GM12878 (cell line): ENCODE measurements at regions not wholly inside any gene's neighbourhood (a gene's known extent, or its start where the extent isn't known, plus 50 kb on each side); places are given as distances from the start of the nearest gene placed in this dataset.
"Not testable (repeated sequence)": the region's sequence is repeated elsewhere in the genome, so short reads cannot be mapped to it uniquely, and the experiment has no call there.

ENCODE experiments used
- BHLHE40 ChIP-seq, 2 experiments: fragments of 450-650 bp in 1 of 2; IDR thresholded peaks; 2 replicates each; pipeline ENCODE4 v1.6.1; 2011 to 2017; ENCODE audit warnings: low read depth in 2 of 2, borderline replicate concordance in 1 of 2, improper control_type of control experiment in 1 of 2, low read length in 1 of 2, mild to moderate bottlenecking in 1 of 2
- CHD2 ChIP-seq: IDR thresholded peaks from 2 replicates; pipeline ENCODE4 v1.6.1; 2011; ENCODE audit warnings: low read depth, low read length, improper control_type of control experiment, borderline replicate concordance
- CHD4 ChIP-seq: fragments of 200-600 bp; sonication (generic); IDR thresholded peaks from 2 replicates; pipeline ENCODE4 v1.6.1; 2016; ENCODE audit warnings: mild to moderate bottlenecking
- ESRRA ChIP-seq: IDR thresholded peaks from 2 replicates; pipeline ENCODE4 v1.6.1; 2012; ENCODE audit warnings: mild to moderate bottlenecking, low read length, improper control_type of control experiment
- EZH2 ChIP-seq: IDR thresholded peaks from 2 replicates; pipeline ENCODE4 v1.6.1; 2012; ENCODE audit warnings: low read depth, mild to moderate bottlenecking, control low read depth, inconsistent platforms, low read length, borderline replicate concordance; ENCODE audit not compliant: control insufficient read depth
- MXI1 ChIP-seq: fragments of 150-350 bp; IDR thresholded peaks from 2 replicates; pipeline ENCODE4 v1.6.1; 2011; ENCODE audit warnings: low read depth, mild to moderate bottlenecking, inconsistent platforms, low read length, improper control_type of control experiment
- POLR2AphosphoS5 ChIP-seq: IDR thresholded peaks from 2 replicates; pipeline ENCODE4 v1.6.1; 2011; ENCODE audit warnings: mild to moderate bottlenecking, low read length, inconsistent platforms
- RCOR1 ChIP-seq: conservative IDR thresholded peaks from 2 replicates; pipeline ENCODE4 v1.6.1; 2012; ENCODE audit warnings: low read depth, low read length, improper control_type of control experiment
- STAT1 ChIP-seq: fragments of 450-650 bp; conservative IDR thresholded peaks from 2 replicates; pipeline ENCODE4 v1.6.1; 2014; ENCODE audit warnings: antibody characterized with exemption, mild to moderate bottlenecking
- TF ChIP-seq, protein P1 (sequence below): fragments of 450-650 bp; IDR thresholded peaks from 2 replicates; pipeline ENCODE4 v1.6.1; 2017; ENCODE audit warnings: mild to moderate bottlenecking, moderate library complexity
- TF ChIP-seq, protein P2 (sequence below): fragments of 450-650 bp; IDR thresholded peaks from 2 replicates; pipeline ENCODE4 v1.6.1; 2017; ENCODE audit warnings: mild to moderate bottlenecking, low read depth, inconsistent platforms; ENCODE audit not compliant: poor library complexity, severe bottlenecking
- TF ChIP-seq, protein P3 (sequence below), 3 experiments: IDR thresholded peaks in 2 of 3; conservative IDR thresholded peaks in 1 of 3; 2 replicates each; pipeline ENCODE4 v1.5.1; 2011; ENCODE audit warnings: low read depth in 3 of 3, low read length in 3 of 3, mild to moderate bottlenecking in 3 of 3, control low read depth in 2 of 3, moderate library complexity in 2 of 3, inconsistent platforms in 1 of 3, mixed read lengths in 1 of 3; ENCODE audit not compliant: control insufficient read depth in 2 of 3, insufficient read depth in 1 of 3; ENCODE audit errors: extremely low read depth in 1 of 3

DNA sequence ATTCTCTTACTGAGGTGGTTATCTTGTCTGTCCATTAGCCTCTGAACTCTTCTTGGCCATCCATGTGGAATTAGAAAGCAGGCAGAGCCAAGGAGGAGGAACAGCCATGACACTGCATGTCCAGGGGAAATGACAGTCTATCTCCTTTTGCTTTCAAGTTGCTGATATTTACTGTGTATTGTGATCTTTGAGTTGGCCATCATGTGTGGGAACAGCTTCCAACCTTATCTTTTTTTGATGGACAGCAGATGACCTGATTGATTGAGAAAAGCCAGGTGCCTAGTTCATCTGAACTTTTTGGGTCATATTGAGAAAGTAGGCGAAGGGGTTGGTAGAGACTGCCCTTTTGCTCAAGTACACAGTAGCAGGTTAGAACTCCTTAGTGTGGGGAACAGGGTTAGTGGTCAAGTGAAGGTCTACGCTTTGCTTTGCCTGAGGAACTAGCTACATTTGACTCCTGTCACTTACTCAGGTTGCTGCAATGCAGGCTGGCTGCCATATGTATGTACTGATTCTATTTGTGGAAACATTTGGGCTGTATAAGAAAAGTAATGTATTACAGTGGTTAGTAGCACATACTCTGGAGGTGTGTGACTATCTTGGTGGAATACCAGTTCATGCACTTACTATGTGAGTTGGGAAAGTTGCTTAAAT, 64.7 kb upstream of the NUTM2F start:
- TF ChIP-seq MXI1; RCOR1; STAT1; ESRRA; CHD4; POLR2AphosphoS5; CHD2; EZH2; BHLHE40 (IDR thresholded peaks at IDR 0.05; ENCODE audit: borderline replicate concordance in 1 of 2, low read depth in 2 of 2, low read length in 1 of 2): not testable (repeated sequence)
- TF ChIP-seq, protein P1, sequence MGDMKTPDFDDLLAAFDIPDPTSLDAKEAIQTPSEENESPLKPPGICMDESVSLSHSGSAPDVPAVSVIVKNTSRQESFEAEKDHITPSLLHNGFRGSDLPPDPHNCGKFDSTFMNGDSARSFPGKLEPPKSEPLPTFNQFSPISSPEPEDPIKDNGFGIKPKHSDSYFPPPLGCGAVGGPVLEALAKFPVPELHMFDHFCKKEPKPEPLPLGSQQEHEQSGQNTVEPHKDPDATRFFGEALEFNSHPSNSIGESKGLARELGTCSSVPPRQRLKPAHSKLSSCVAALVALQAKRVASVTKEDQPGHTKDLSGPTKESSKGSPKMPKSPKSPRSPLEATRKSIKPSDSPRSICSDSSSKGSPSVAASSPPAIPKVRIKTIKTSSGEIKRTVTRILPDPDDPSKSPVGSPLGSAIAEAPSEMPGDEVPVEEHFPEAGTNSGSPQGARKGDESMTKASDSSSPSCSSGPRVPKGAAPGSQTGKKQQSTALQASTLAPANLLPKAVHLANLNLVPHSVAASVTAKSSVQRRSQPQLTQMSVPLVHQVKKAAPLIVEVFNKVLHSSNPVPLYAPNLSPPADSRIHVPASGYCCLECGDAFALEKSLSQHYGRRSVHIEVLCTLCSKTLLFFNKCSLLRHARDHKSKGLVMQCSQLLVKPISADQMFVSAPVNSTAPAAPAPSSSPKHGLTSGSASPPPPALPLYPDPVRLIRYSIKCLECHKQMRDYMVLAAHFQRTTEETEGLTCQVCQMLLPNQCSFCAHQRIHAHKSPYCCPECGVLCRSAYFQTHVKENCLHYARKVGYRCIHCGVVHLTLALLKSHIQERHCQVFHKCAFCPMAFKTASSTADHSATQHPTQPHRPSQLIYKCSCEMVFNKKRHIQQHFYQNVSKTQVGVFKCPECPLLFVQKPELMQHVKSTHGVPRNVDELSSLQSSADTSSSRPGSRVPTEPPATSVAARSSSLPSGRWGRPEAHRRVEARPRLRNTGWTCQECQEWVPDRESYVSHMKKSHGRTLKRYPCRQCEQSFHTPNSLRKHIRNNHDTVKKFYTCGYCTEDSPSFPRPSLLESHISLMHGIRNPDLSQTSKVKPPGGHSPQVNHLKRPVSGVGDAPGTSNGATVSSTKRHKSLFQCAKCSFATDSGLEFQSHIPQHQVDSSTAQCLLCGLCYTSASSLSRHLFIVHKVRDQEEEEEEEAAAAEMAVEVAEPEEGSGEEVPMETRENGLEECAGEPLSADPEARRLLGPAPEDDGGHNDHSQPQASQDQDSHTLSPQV, result not testable (repeated sequence)
- TF ChIP-seq, protein P2, sequence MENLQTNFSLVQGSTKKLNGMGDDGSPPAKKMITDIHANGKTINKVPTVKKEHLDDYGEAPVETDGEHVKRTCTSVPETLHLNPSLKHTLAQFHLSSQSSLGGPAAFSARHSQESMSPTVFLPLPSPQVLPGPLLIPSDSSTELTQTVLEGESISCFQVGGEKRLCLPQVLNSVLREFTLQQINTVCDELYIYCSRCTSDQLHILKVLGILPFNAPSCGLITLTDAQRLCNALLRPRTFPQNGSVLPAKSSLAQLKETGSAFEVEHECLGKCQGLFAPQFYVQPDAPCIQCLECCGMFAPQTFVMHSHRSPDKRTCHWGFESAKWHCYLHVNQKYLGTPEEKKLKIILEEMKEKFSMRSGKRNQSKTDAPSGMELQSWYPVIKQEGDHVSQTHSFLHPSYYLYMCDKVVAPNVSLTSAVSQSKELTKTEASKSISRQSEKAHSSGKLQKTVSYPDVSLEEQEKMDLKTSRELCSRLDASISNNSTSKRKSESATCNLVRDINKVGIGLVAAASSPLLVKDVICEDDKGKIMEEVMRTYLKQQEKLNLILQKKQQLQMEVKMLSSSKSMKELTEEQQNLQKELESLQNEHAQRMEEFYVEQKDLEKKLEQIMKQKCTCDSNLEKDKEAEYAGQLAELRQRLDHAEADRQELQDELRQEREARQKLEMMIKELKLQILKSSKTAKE, result not testable (repeated sequence)
- TF ChIP-seq, protein P3, sequence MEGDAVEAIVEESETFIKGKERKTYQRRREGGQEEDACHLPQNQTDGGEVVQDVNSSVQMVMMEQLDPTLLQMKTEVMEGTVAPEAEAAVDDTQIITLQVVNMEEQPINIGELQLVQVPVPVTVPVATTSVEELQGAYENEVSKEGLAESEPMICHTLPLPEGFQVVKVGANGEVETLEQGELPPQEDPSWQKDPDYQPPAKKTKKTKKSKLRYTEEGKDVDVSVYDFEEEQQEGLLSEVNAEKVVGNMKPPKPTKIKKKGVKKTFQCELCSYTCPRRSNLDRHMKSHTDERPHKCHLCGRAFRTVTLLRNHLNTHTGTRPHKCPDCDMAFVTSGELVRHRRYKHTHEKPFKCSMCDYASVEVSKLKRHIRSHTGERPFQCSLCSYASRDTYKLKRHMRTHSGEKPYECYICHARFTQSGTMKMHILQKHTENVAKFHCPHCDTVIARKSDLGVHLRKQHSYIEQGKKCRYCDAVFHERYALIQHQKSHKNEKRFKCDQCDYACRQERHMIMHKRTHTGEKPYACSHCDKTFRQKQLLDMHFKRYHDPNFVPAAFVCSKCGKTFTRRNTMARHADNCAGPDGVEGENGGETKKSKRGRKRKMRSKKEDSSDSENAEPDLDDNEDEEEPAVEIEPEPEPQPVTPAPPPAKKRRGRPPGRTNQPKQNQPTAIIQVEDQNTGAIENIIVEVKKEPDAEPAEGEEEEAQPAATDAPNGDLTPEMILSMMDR (IDR thresholded peaks at IDR 0.05 in 2 of 3, conservative IDR thresholded peaks at IDR 0.05 in 1 of 3; ENCODE audit: control insufficient read depth in 2 of 3, extremely low read depth in 1 of 3, insufficient read depth in 1 of 3, low read depth in 3 of 3, low read length in 3 of 3), result not testable (repeated sequence)
